Bronchial epithelial cell (primary cell): ENCODE measurements at regions not wholly inside any gene's neighbourhood (a gene's known extent, or its start where the extent isn't known, plus 50 kb on each side); places are given as distances from the start of the nearest gene placed in this dataset.
"Not testable (repeated sequence)": the region's sequence is repeated elsewhere in the genome, so short reads cannot be mapped to it uniquely, and the experiment has no call there.

Experiments used
- DNase-seq: peaks from one replicate; pipeline ENCODE4 v3.0.0-alpha.2; 2010; ENCODE audit warnings: low read depth
- FAIRE-seq: peaks from 2 replicates; lab custom pipeline; 2011; peaks lifted over from hg19 to GRCh38; lab: Jason Lieb, UNC
- H3K27me3 ChIP-seq: 2 replicates; pipeline ENCODE4 v1.5.1; 2011; ENCODE audit warnings: low read length; ENCODE audit not compliant: control insufficient read depth, insufficient read depth
- H3K36me3 ChIP-seq: 2 replicates; pipeline ENCODE4 v1.5.1; 2011; ENCODE audit warnings: low read length; ENCODE audit not compliant: control insufficient read depth, insufficient read depth
- H3K4me3 ChIP-seq: 2 replicates; pipeline ENCODE4 v1.5.1; 2011; ENCODE audit warnings: mild to moderate bottlenecking, low read depth, low read length, control low read depth
- CTCF ChIP-seq: IDR thresholded peaks from 2 replicates; pipeline ENCODE4 v1.5.1; 2011; ENCODE audit warnings: mild to moderate bottlenecking, moderate library complexity, low read length, control low read depth, inconsistent platforms; ENCODE audit not compliant: insufficient read depth, severe bottlenecking

- no peak for TF ChIP-seq CTCF
- no peaks in the 10 kb centered on the region for H3K36me3 ChIP-seq
These were observed 182.1 kb downstream of the ETAA1 start for GRCh38 chr2:67579216-67579615.

GRCh38 chr2:67579806-67580205 lies 182.7 kb downstream of the ETAA1 start:
- TF ChIP-seq CTCF: no peak
- no peak for FAIRE-seq

More at GRCh38 chr2:67579216-67579615, 182.1 kb downstream of the ETAA1 start:
- no peaks in the 10 kb centered on the region for H3K27me3 ChIP-seq
- DNase-seq (no peak), FAIRE-seq (no peak)
- no peak overlapping the region for H3K4me3 ChIP-seq

GRCh38 chr2:67581751-67582150 lies 184.6 kb downstream of the ETAA1 start:
- H3K27me3 ChIP-seq: no peaks in the 10 kb centered on the region
- TF ChIP-seq CTCF: no peak
- FAIRE-seq (no peak), DNase-seq (no peak)
- no peaks in the 10 kb centered on the region for H3K36me3 ChIP-seq
- no peak overlapping the region for H3K4me3 ChIP-seq

More at GRCh38 chr2:67579806-67580205, 182.7 kb downstream of the ETAA1 start:
- Histone ChIP-seq H3K4me3 (no peak overlapping the region), H3K27me3 (no peaks in the 10 kb centered on the region), H3K36me3 (no peaks in the 10 kb centered on the region)
- no peak for DNase-seq

GRCh38 chr2:67583185-67583584 lies 186.1 kb downstream of the ETAA1 start:
- no peak for FAIRE-seq

GRCh38 chr2:67585400-67585799 lies 188.3 kb downstream of the ETAA1 start:
- TF ChIP-seq CTCF: no peak
- DNase-seq: no peak
- Histone ChIP-seq H3K27me3 (no peaks in the 10 kb centered on the region), H3K36me3 (no peaks in the 10 kb centered on the region), H3K4me3 (no peak overlapping the region)
- no peak for FAIRE-seq

More at GRCh38 chr2:67583185-67583584, 186.1 kb downstream of the ETAA1 start:
- TF ChIP-seq CTCF: no peak
- no peak for DNase-seq
- Histone ChIP-seq H3K36me3 (no peaks in the 10 kb centered on the region), H3K4me3 (no peak overlapping the region), H3K27me3 (no peaks in the 10 kb centered on the region)

- peak; percentile 32 for DNase-seq
- not testable (repeated sequence) for H3K4me3 ChIP-seq, FAIRE-seq, H3K36me3 ChIP-seq, H3K27me3 ChIP-seq
These were observed 192.0 kb downstream of the ETAA1 start for GRCh38 chr2:67589121-67589520.

- not testable (repeated sequence) for FAIRE-seq, DNase-seq, H3K4me3 ChIP-seq, H3K27me3 ChIP-seq, H3K36me3 ChIP-seq
These were observed 197.4 kb downstream of the ETAA1 start for GRCh38 chr2:67594522-67594921.
